ENCODE measurements at regions not wholly inside any gene's neighbourhood (a gene's known extent, or its start where the extent isn't known, plus 50 kb on each side); places are given as distances from the start of the nearest gene placed in this dataset.
A peak's percentile ranks its signal among the peaks of the same experiment; 100 is the strongest.
"Not testable (repeated sequence)": the region's sequence is repeated elsewhere in the genome, so short reads cannot be mapped to it uniquely, and the experiment has no call there.

DNA sequence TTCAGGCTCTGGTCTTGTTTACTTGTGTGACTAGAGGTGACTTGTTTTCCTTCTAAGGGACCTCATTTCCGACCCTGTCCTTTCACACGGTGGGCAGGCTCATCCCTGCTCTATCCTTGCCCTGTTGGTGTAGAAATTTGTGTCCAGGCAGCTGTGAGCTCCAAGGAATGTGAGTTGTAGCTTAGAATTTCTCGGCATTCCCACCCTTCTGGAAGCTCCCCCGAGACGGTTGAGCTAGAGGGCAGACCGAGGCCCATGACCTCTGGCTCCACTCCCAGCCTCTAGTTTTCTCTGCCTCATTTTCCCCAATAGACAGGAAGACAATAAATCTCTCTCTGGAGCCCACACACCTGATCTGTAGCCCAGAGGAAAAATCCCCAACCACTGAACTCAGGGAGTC, 100.9 kb downstream of the NAV1 start:
- no peak for DNase-seq

DNA sequence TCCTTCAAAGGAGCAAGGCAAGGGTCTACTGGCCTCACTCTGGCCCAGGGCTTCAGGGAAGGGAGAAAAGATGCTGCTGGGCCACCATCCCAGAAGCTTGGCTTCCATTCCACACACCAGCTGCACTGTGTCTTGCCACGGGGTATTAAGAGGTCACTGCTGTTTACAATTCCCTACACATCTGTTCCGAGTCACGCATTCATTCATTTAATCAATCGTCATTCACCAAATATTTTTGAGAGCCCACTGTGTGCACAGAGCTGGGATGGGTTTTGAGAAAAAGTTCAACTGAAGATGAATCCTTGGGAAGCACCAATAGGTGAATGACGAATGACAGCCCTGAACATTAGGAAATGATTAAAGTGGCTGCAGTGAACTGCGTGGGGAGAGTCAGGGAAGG, 101.7 kb downstream of the NAV1 start:
- no peak for DNase-seq

DNA sequence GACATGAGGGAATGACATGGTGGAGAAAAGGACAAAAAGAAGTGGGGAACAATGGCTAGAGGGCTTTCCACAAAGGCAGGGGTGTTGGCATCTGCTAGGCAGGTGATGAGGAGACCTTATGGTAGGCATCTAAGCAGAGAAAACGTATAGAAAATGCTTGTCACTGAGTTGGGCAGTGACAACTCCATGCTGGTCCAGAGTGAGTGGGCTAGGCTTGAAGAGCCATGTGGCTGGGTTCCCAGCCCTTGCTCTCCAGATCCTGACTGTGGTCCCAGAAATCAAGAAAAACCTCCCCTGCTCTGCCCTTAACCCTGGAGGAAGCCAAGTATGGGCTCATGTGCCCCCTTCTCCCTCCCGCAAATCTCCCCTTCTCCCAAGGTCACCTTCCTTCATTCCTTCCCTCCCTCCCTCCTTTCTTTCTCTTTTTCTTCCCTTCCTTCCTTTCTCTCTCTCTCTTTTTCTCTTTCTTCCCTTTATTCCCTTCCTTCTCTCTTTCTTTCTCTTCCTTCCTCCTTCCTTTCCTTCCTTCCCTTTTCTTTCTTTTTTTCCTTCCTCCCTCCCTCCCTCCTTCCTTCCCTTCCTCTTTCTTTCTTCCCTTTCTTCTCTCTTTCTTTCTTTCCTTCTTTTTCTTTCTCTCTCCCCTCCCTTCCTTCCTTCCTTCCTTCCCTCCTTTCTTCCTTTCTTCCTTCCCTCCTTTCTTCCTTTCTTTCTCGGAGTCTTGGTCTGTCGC, 102.8 kb downstream of the NAV1 start:
- DNase-seq, result no peak

DNA sequence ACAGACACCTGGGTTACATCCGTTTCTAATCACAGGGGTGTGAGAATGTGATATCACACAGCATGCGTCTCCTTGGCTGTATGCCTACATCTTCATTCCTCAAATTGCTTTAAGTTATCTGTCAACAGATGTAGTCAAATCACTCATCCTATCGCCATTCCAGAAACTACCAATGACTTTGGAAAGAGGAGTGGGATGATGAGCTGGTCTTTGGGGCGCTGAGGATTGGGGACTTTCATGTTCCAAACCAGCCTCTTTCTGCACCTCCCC, 104.8 kb downstream of the NAV1 start:
- no peak for DNase-seq

DNA sequence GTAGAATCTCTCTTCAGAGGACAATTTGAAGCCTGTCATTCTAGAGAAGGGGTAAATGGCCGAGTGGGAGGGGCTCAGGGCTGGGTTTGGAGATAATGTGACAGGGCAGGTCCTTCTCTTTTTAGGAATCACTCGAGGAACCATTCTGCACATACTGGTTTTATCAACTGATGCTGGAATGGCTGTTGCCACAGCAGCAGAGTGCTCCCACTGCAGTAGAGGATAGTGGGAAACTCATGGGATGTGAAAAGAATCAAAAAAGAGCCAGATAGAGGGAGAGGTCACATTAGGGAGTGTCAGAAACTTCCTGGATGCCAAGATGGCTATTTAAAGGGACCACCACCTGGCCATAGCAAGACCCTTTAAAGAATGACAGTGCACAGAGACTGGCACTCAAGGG, 105.3 kb downstream of the NAV1 start:
- DNase-seq, result no peak

DNA sequence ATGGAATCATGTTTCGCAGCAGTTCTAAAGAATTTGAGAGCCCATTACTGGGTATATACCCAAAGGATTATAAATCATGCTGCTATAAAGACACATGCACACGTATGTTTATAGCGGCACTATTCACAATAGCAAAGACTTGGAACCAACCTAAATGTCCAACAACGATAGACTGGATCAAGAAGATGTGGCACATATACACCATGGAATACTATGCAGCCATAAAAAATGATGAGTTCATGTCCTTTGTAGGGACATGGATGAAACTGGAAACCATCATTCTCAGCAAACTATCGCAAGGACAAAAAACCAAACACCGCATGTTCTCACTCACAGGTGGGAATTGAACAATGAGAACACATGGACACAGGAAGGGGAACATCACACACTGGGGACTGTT, 106.1 kb downstream of the NAV1 start:
- not testable (repeated sequence) for DNase-seq

DNA sequence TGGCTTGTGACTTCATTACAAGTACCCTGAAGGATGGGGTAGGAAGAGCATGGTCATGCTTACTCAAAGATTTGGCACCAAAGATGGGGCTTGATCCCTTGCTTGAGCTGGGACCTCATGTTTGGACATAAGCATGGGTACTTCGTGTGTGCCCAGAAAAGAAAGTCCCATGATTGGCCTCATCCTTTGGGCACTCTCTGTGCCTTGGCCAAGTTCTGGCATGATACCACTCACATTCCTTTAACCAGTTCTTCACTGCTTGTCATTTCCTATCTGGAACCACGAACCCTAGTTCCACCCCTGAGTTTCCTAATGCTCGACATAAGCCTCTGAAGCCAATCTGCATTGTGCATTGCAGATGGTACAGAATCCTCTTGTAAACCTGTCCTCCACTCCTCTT, 107.0 kb downstream of the NAV1 start:
- DNase-seq, result no peak

DNA sequence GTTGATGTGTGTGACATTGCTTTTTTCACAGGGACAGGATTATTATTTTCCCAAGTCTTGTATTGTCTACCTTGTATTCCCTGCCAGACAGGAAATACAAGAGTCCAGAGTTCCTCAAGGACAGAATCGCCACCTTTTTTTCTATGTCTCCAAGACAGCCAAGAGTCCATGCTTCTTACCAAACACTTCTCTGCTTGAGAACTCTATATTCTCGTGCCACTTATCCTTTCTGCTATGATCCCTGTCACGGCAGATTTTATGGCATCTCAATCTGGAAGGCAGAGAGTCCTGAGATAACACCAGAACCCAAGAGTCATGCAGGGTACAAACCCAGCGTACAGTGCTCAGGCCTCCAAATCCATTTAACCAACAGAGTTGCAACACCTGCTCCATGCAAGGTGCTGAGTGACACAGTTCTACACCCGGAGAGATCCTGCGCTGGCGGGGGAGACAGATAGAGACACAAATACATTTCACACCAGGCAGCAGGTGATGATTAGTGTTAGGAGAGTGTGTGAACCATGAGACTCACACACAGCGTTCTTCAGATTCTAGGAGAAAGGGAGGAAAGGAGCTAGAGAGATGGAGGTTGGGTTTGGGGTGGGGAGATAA, 107.6 kb downstream of the NAV1 start:
- DNase-seq, result no peak

DNA sequence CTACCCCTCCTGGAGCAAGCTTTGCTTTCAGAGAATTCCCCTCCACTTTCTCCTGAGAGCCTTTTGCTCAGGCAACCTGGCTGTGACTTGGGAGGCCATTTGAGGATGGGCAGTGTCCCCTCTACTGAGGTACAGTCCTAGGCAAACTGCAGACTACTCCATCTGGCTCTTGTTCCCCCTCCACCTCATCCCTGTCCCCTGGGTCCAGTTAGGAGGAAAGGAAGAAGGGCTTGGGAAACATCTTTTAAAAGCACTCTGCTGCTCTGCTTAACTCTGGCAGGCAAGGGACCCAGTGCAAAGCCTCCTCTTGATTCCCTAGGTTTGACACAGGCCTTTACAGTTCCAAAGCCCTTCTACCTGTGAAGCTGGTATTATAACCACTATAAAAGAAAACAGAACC, 108.2 kb downstream of the NAV1 start:
- no peak for DNase-seq

DNA sequence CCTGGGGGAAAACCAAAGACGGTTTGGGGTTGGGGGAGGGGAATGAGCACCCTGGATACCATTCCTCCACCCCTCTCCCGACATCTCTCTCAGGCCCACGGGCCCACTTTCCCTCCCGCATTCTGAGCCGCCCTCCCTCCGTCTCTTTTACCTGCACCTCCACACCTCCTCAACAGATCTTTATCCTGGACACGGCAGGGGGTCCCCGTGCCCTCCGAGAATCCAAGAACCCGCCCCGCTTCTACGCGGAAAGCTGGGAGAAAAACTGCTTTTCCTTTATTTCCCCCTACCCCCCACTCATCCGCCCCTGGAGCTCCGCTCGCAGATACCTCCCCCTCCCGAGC, 108.8 kb downstream of the NAV1 start:
- DNase-seq, result no peak

DNA sequence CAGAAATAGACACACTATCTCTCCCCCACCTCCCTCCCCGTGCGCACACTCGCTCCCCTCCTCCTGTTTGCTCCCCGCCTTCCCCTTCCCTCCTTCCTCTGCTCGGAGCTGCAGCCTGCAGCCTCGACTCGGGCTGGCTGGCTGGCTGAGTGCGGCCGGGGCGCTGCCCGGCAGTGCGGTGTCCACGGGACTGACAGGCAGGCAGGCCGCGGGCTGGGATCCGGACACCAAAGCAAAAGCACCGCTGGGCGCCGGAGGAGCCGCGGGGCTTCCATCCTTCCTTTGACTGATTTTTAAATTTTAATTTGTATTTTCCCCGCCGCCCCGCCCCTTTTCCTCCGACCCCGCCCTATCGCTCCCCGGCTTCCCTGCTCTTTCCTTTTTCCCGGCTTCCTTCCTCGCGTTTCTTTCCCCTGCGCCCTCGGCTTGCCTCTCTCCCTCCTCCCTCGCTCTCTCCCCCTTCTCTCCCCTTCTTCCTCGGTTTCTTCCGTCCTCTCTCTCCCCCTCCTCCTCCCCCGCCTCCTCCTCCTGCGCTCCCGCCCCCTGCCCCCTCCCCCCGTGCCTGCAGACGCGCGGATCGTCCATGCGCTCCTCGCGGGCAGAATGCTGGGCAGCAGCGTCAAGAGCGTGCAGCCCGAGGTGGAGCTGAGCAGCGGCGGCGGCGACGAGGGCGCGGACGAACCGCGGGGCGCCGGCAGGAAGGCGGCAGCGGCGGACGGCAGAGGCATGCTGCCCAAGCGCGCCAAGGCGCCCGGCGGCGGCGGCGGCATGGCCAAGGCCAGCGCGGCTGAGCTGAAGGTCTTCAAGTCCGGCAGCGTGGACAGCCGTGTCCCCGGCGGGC, 109.4 kb downstream of the NAV1 start:
- peak; percentile 88 for DNase-seq

DNA sequence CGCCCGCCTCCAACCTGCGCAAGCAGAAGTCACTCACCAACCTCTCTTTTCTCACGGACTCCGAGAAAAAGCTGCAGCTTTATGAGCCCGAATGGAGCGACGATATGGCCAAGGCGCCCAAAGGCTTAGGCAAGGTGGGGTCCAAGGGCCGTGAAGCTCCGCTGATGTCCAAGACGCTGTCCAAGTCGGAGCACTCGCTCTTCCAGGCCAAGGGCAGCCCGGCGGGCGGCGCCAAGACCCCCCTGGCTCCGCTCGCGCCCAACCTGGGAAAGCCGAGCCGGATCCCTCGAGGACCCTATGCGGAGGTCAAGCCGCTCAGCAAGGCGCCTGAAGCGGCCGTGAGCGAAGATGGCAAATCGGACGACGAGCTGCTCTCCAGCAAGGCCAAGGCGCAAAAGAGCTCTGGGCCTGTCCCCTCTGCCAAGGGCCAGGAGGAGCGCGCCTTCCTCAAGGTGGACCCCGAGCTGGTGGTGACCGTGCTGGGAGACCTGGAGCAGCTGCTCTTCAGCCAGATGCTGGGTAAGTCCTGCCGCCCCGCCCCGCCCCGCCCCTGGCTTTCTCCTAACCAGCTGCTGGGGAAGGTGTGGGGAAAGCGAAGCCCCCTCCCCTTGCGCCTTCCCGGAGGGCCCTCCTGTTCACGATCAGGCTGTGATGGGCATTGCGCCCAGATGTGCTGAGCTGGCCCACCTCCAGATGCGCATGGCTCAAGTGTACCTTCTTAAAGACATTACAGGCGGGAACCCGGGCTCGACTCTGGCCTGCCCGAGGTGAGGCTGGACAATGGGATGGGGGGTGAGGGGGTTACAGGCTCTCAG, 110.2 kb downstream of the NAV1 start:
- DNase-seq, result peak; percentile 77

DNA sequence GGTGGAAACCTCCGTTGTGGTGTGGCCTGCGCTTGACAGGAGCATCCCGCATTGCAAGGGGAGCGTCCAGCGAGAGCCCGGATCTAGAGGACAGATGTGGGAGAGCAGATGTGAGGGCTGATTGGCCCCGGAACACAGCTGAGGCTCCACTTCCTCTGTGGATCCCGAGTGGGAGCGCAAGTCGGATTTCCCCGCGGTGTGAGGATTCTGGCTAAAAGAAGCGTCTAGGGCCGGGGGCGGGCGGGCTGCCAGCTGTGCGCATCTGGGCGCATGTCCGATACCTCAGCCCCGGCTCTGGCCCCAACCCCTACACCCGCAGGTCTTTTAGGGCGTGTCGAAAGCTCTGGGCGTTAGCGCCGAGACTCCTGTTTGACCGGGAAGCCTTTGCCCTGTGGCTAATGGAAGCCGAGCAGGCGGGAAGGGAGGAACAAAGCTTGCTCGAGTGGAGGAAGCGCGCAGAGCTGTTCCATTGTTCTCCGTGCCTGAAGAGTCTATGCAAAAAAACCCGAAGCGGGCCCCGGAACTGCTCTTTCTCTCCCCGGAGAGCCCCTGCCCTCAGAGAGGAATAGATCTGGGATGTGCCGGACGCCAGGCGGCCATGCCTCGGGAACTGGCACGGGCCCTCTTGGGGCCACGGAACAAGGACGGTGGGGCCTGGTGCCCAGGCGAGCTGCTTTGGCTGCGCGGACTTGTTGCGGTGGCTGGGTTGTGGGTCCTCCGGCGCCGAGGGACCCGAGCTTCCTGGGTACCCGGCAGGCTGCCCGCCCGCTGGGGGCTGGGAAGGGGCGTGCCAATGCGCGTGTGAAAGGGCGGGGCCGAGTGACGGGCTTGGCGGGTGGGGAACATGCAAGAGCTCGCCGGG, 111.1 kb downstream of the NAV1 start:
- DNase-seq, result peak; percentile 90

DNA sequence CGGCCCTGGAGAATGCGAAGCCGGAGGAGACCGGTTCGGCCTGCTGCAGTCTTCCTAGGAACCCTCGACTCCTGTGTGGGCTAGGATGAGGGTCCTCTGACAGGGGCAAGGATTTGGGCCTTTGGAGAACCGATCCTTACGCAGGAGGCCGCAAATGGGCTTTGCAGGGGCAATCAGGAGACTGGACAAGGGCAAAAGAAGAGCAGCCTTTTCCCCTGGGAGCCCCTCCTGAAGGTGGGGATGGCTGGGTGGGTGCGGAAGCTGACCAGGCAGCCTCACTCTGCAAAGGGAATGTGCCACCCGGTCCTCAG, 111.7 kb downstream of the NAV1 start:
- DNase-seq, result no peak

DNA sequence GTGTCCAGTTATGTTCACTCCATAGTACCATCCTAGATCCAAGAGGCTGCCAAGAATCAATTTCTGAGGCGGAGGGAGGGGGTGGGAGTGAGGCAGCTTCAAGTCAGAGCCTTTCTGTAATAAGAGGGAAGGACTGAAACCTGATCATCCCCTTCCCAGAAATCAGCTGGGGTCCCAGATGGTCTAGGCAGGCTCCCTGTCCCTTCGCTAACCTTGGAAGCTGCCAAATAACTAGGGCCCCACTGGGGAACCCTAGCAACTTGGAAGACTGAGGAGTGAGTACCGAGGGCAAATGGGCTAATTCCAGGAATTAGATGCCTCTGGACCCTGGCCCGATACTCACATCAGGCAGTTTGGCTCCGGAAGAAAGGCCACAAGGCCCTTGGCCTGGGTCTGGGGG, 113.3 kb downstream of the NAV1 start:
- peak; percentile 63 for DNase-seq

DNA sequence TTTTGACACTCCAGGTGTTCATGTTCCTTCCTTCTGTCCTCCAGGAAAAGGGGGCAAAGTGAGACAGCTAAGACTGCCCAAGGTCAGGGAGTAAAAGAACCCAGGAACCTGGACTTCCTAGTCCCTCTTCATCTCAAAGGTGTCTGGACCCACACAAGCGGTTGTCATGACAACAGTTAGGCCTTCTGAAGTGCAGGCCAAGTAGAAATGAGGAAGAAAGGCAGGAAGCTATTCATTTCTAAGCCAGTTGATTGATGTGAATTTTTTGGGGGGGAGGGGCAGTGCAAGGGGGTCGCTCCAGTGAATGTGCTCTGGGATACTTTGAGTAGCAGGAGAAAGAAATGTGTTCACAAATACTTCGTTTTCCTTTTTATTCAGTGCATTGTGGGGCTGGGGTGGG, 114.3 kb downstream of the NAV1 start:
- no peak for DNase-seq

DNA sequence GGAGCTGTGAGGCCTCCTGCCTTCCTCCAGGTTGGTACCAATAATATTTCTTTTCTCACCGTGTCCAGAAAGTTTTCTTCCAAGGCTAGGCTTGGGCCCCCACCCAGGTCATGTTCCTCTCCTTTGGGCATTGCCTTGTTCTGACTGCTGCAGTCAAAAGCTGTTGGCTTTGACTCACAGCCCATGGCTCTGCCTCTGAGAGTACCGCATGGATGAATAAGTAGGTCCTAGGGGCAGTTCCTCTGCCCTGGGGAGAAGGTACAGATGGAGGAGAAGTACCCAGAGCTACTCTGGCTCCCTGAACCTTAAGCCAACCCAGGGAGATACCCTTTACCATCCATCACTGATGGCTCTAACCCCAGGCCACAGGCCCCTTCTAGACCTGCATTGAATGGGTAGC, 115.0 kb downstream of the NAV1 start:
- no peak for DNase-seq

DNA sequence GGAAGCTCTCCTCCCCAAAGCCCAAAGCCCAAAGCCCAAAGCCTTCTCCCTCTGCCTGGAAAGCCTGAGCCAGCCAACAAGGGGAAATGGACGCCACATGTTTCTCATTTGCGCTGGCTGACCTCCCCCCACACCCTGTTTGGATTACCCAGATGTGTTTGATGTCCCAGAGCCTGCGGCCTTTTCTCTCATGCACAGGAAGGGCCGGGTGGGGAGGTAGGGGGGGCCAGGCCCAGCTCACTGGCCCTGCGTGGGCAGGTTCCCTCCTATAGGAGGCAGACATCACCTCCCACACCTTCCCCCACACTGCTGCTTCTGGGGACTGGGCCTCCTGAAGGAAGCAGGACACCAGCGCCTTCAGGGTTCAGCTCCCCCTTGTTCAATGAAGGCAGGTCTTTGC, 116.3 kb downstream of the NAV1 start:
- peak; percentile 85 for DNase-seq

DNA sequence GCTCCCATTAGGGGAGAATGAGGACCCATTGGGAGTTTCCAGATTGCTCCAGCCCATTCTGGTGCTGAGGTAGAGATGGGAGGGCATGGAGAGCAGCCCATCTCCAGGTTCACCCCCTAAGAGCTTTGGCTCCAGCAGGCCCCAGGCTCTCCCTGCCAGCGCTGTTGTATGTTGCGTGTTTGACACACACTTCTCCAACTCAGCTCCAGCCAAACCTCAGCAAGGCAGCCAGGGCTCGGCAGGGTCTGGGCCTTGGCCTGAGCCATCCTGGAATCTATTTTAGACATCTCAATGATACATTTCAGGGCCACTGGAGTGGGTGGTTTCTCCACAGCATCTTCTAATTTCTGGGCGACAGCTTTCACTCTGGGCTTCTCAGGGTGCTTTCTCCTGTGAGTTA, 117.0 kb downstream of the NAV1 start:
- no peak for DNase-seq

DNA sequence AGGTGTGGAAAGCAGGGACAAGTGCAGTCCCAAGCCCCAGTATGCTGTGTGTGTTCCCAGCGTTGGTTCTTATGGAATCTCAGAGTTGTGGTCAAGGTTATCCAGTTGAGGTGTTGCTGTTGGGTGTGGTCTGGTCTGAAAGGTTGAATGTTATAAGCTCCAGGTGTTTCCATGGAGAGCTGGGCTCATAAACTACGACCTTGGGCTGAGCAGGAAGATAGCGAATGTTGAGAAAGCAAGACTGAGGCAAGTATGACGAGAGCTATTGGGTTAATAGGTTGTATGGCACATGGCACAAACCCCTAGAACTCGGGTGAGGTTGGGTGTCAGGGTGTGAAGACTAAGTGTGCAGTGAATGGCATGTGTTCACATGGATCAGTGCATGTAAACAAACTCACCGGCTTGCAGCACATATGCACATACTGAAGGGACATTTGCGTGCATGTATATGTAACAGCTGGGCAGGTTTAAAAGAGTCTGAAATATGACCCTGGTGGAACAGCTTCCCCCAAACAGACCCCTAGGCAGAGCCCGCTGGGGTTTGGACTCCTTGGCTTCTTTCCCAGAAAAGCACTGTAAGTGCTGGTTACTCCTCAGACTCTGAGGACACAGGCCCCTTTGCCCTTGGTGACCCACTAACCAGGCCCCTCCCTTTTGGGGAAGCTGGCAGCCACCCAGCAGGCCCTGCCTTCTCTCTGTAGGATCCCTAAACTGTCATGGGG, 117.5 kb downstream of the NAV1 start:
- DNase-seq, result peak; percentile 74

DNA sequence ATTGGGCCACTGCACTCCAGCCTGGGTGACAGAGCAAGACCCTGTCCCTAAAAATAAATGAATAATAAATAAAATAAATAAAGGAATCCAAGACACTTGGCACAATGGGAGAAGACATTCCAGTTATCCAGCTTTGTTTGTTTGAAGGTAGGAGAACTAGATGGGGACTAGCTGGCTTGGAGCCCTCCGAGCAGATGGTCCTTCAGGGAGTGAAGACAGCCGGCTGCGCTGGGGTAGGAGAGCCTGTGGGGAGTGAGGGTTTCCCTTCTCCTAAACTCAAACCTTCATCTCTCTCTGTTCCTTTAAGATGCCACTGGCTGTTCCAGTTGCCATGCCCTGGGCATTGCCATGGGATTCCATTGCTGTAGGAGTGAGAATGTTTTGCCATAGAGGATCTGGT, 120.6 kb downstream of the NAV1 start:
- DNase-seq, result no peak

All from eye (tissue), 1 donor.